Adrenal gland (tissue), 9 donors: ENCODE measurements at regions not wholly inside any gene's neighbourhood (a gene's known extent, or its start where the extent isn't known, plus 50 kb on each side); places are given as distances from the start of the nearest gene placed in this dataset.

Experiments
- DNase-seq, 7 donors: peaks; one replicate each; pipeline ENCODE4 v3.0.0-alpha.2; 2019 to 2020
- H3K27ac ChIP-seq, 5 donors: fragments of 200-600 bp; sonication (generic) in 4 of 5; 1 replicate in 3 of 5; 2 replicates in 2 of 5; pipeline versions ENCODE4 v1.5.1 to v1.8.0; 2016 to 2020; ENCODE audit warnings: mild to moderate bottlenecking in 1 of 5
- H3K27me3 ChIP-seq: fragments of 200-600 bp; 2 replicates; pipeline ENCODE4 v1.8.0; 2021
- H3K36me3 ChIP-seq, 2 donors: fragments of 200-600 bp; replicated peaks in 1 of 2; 1 replicate in 1 of 2; 2 replicates in 1 of 2; pipeline versions ENCODE4 v1.5.1 to v1.8.0; 2018 to 2022
- H3K4me1 ChIP-seq, 2 donors: fragments of 200-600 bp; replicated peaks in 1 of 2; 1 replicate in 1 of 2; 2 replicates in 1 of 2; pipeline versions ENCODE4 v1.5.1 to v1.8.0; 2018 to 2021
- H3K4me3 ChIP-seq, 4 donors: fragments of 200-600 bp; sonication (generic) in 3 of 4; one replicate each; pipeline ENCODE4 v1.5.1; 2016 to 2018
- H3K9me3 ChIP-seq, 3 donors: fragments of 200-600 bp; sonication (generic) in 1 of 3; replicated peaks in 1 of 3; 1 replicate in 2 of 3; 2 replicates in 1 of 3; pipeline versions ENCODE4 v1.5.1 to v1.8.0; 2016 to 2021
- CTCF ChIP-seq, 6 experiments: fragments of 450-650 bp in 4 of 6; fragments of 200-600 bp in 2 of 6; sonication (generic) in 1 of 6; IDR thresholded peaks; 1 replicate in 5 of 6; 2 replicates in 1 of 6; pipeline versions ENCODE4 v1.5.1 to v1.8.0; 2016 to 2021; ENCODE audit warnings: antibody characterized with exemption in 6 of 6, mild to moderate bottlenecking in 2 of 6, moderate library complexity in 1 of 6
- POLR2A ChIP-seq, 2 donors: fragments of 450-650 bp; IDR thresholded peaks; one replicate each; pipeline ENCODE4 v1.6.1; 2017; ENCODE audit warnings: antibody characterized with exemption in 2 of 2, mild to moderate bottlenecking in 2 of 2, moderate library complexity in 1 of 2
- WGBS, 4 donors: extraction: QIAGEN DNeasy Blood & Tissue Kit in 2 of 4; methylation state at CpG; one replicate each; pipeline versions ENCODE4 v1.1.5 to v1.1.7; 2013 to 2017; 5-methylcytosine and 5-hydroxymethylcytosine counted together
- intact Hi-C, 2 donors: fragments of 100-400 bp; cut with DNase I; formaldehyde crosslinking; loops; one replicate each; pipeline versions ENCODE4 v1.14.1 to v1.15.0; 2022 to 2023
- donor health status: healthy with polysubstance abuse.
- donor health status: Bipolar disorder and iron deficiency.
- donor health status: DM: yes; HTN: yes; CAD: no.
- donor health status: DM: no; HTN: no; CAD: no.
- donor health status: DM: no; HTN: no; CAD: no.

GRCh38 chr9:7691909-7692308, 107.7 kb downstream of the DMAC1 start:
- H3K27ac ChIP-seq, result no peak overlapping the region
- WGBS, 4 donors, result 68 to 80% (median 75%) methylated on average over 2 of the region's 2 CpGs
- intact Hi-C loops, result no loop called here
- no peaks in the 10 kb centered on the region for H3K4me1 ChIP-seq
- H3K27me3 ChIP-seq, result no peaks in the 10 kb centered on the region
- no peak for TF ChIP-seq CTCF (IDR thresholded peaks at IDR 0.05)
- no peak for TF ChIP-seq POLR2A (IDR thresholded peaks at IDR 0.05)
- no peak for DNase-seq
- H3K9me3 ChIP-seq, result no peaks in the 10 kb centered on the region
- no peak overlapping the region for H3K4me3 ChIP-seq
- no peaks in the 10 kb centered on the region for H3K36me3 ChIP-seq

- H3K27ac ChIP-seq, result no peak overlapping the region
- no peaks in the 10 kb centered on the region for H3K36me3 ChIP-seq
- no peaks in the 10 kb centered on the region for H3K9me3 ChIP-seq
- TF ChIP-seq CTCF (IDR thresholded peaks at IDR 0.05) (no peak), POLR2A (IDR thresholded peaks at IDR 0.05) (no peak)
- intact Hi-C loops, result no loop called here
- no peak overlapping the region for H3K4me3 ChIP-seq
- DNase-seq, result no peak
- no peaks in the 10 kb centered on the region for H3K27me3 ChIP-seq
- no peaks in the 10 kb centered on the region for H3K4me1 ChIP-seq
These were observed 109.6 kb downstream of the DMAC1 start for GRCh38 chr9:7690014-7690413.

DNA sequence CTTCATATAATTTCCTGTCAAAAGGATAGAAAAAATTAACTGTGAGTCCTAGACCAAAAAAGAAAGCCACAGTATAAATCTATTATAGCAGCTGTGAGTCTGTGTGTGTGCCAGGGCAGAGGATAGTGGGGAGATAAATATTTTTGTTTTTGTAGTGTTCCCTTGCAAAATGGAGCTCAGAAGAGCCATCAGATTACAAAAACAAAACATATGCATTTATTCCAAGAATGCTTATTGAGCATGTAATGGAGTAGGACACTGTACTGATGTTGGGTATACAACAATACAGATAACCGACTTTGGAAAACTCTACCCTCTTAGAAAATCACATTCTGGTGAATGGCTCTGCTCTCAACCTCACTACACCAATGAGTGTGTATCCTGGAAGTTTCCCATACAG, 111.0 kb downstream of the DMAC1 start:
- WGBS, 4 donors, result 67 to 75% (median 71%) methylated on average over 1 of the region's 1 CpG
- TF ChIP-seq POLR2A (IDR thresholded peaks at IDR 0.05) (no peak), CTCF (IDR thresholded peaks at IDR 0.05) (no peak)
- intact Hi-C loops, result no loop called here
- no peak overlapping the region for H3K27ac ChIP-seq
- no peaks in the 10 kb centered on the region for H3K4me1 ChIP-seq
- H3K27me3 ChIP-seq, result no peaks in the 10 kb centered on the region
- no peak overlapping the region for H3K4me3 ChIP-seq
- H3K36me3 ChIP-seq, result no peaks in the 10 kb centered on the region
- H3K9me3 ChIP-seq, result no peaks in the 10 kb centered on the region
- no peak for DNase-seq

DNA sequence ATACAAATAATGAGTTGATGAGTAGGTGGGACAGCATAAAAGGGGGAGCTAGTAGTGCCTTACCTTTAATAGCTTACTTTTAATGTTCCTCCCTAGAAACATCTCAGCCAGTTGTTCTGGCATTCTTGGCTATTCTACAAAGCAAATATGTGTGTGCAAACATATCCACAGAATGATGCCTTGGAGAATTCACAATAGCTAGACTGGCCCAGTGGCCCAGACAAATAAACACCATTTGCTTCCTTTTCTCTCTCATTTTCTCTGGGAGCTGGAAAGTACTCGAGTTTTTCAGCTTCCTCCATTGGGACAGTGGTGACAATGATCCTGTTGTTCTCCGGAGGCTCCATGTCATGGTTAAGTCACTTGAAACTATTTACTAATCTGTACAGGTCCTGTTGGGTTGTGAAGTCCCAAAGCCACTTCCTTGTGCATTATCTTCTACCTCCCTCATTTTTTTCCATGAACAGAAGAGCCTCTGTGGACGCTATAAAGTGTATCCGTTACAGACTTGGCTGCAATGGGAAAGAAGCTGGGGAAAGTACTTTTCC, 122.9 kb downstream of the DMAC1 start:
- H3K4me3 ChIP-seq, result no peak overlapping the region
- no peaks in the 10 kb centered on the region for H3K27me3 ChIP-seq
- intact Hi-C loops, result no loop called here
- TF ChIP-seq CTCF (IDR thresholded peaks at IDR 0.05) (no peak), POLR2A (IDR thresholded peaks at IDR 0.05) (no peak)
- no peaks in the 10 kb centered on the region for H3K4me1 ChIP-seq
- no peaks in the 10 kb centered on the region for H3K36me3 ChIP-seq
- WGBS, 4 donors, result 71 to 80% (median 76%) methylated on average over 4 of the region's 4 CpGs
- no peak for DNase-seq
- no peak overlapping the region for H3K27ac ChIP-seq
- H3K9me3 ChIP-seq, result no peaks in the 10 kb centered on the region
